ENCODE measurements at regions not wholly inside any gene's neighbourhood (a gene's known extent, or its start where the extent isn't known, plus 50 kb on each side); places are given as distances from the start of the nearest gene placed in this dataset.

GRCh38 chr16:66298571-66299120 lies 67.8 kb upstream of the CDH5 start:
- Histone ChIP-seq H3K4me3 (no peak overlapping the region), H3K9me3 (no peaks in the 10 kb centered on the region), H3K27ac (no peak overlapping the region), H3K36me3 (no peaks in the 10 kb centered on the region), H3K4me1 (no peaks in the 10 kb centered on the region), H3K27me3 (no peaks in the 10 kb centered on the region)
- TF ChIP-seq CTCF (IDR thresholded peaks at IDR 0.05) (no peak), POLR2A (IDR thresholded peaks at IDR 0.05) (no peak), POLR2AphosphoS5 (IDR thresholded peaks at IDR 0.05; ENCODE audit: insufficient read depth in 1 of 2, low read depth in 1 of 2) (no peak)
- intact Hi-C loops (cut with DNase I): loop anchor here (10.0 kb wide), 1 partner anchor 1514 kb away; no protein-coding TSS in a partner anchor
- peak; percentile 19 to 52 for DNase-seq (ENCODE audit: extremely low spot score in 2 of 2)

- no peaks in the 10 kb centered on the region for H3K9me3 ChIP-seq
- H3K27ac ChIP-seq: no peak overlapping the region
- intact Hi-C loops (cut with DNase I): loop anchor here (10.0 kb wide), 1 partner anchor 1513 kb away; no protein-coding TSS in a partner anchor
- H3K36me3 ChIP-seq: no peaks in the 10 kb centered on the region
- peak; percentile 28 to 54 for DNase-seq (ENCODE audit: extremely low spot score in 2 of 2)
- H3K27me3 ChIP-seq: no peaks in the 10 kb centered on the region
- no peak overlapping the region for H3K4me3 ChIP-seq
- H3K4me1 ChIP-seq: no peaks in the 10 kb centered on the region
- TF ChIP-seq CTCF (IDR thresholded peaks at IDR 0.05) (no peak), POLR2AphosphoS5 (IDR thresholded peaks at IDR 0.05; ENCODE audit: insufficient read depth in 1 of 2, low read depth in 1 of 2) (no peak), POLR2A (IDR thresholded peaks at IDR 0.05) (no peak)
Measured at GRCh38 chr16:66298006-66298405, 68.5 kb upstream of the CDH5 start.

GRCh38 chr16:66296591-66296990 lies 69.9 kb upstream of the CDH5 start:
- H3K4me3 ChIP-seq: no peak overlapping the region
- H3K36me3 ChIP-seq: no peaks in the 10 kb centered on the region
- no peak for TF ChIP-seq POLR2A (IDR thresholded peaks at IDR 0.05)
- TF ChIP-seq CTCF (IDR thresholded peaks at IDR 0.05): no peak
- no peak for TF ChIP-seq POLR2AphosphoS5 (IDR thresholded peaks at IDR 0.05; ENCODE audit: insufficient read depth in 1 of 2, low read depth in 1 of 2)
- no peak overlapping the region for H3K27ac ChIP-seq
- H3K9me3 ChIP-seq: no peaks in the 10 kb centered on the region
- H3K27me3 ChIP-seq: no peaks in the 10 kb centered on the region
- intact Hi-C loops (cut with DNase I): loop anchor here (10.0 kb wide), 1 partner anchor 1512 kb away; no protein-coding TSS in a partner anchor
- DNase-seq (ENCODE audit: extremely low spot score in 2 of 2): peak; percentile 64 to 80
- no peaks in the 10 kb centered on the region for H3K4me1 ChIP-seq

GRCh38 chr16:66295761-66296546 lies 70.5 kb upstream of the CDH5 start:
- peak; percentile 32 to 64 for DNase-seq (ENCODE audit: extremely low spot score in 2 of 2)
- no peak for TF ChIP-seq POLR2A (IDR thresholded peaks at IDR 0.05)
- TF ChIP-seq CTCF (IDR thresholded peaks at IDR 0.05): no peak
- TF ChIP-seq POLR2AphosphoS5 (IDR thresholded peaks at IDR 0.05; ENCODE audit: insufficient read depth in 1 of 2, low read depth in 1 of 2): no peak

GRCh38 chr16:66295213-66295612 lies 71.3 kb upstream of the CDH5 start:
- no peaks in the 10 kb centered on the region for H3K9me3 ChIP-seq
- no peaks in the 10 kb centered on the region for H3K4me1 ChIP-seq
- H3K36me3 ChIP-seq: no peaks in the 10 kb centered on the region
- peak; percentile 1 to 14 for DNase-seq (ENCODE audit: extremely low spot score in 2 of 2)
- intact Hi-C loops (cut with DNase I): loop anchor here (10.0 kb wide), 1 partner anchor 1510 kb away; no protein-coding TSS in a partner anchor
- no peak overlapping the region for H3K4me3 ChIP-seq
- TF ChIP-seq CTCF (IDR thresholded peaks at IDR 0.05) (no peak), POLR2AphosphoS5 (IDR thresholded peaks at IDR 0.05; ENCODE audit: insufficient read depth in 1 of 2, low read depth in 1 of 2) (no peak), POLR2A (IDR thresholded peaks at IDR 0.05) (no peak)
- H3K27ac ChIP-seq: no peak overlapping the region
- no peaks in the 10 kb centered on the region for H3K27me3 ChIP-seq

More at GRCh38 chr16:66295761-66296546, 70.5 kb upstream of the CDH5 start:
- no peak overlapping the region for H3K27ac ChIP-seq
- no peaks in the 10 kb centered on the region for H3K27me3 ChIP-seq
- intact Hi-C loops (cut with DNase I): loop anchor here (10.0 kb wide), 1 partner anchor 1511 kb away; no protein-coding TSS in a partner anchor
- no peak overlapping the region for H3K4me3 ChIP-seq
- no peaks in the 10 kb centered on the region for H3K36me3 ChIP-seq
- H3K4me1 ChIP-seq: no peaks in the 10 kb centered on the region
- no peaks in the 10 kb centered on the region for H3K9me3 ChIP-seq
